Heart right ventricle (tissue), 16 donors: ENCODE measurements at regions not wholly inside any gene's neighbourhood (a gene's known extent, or its start where the extent isn't known, plus 50 kb on each side); places are given as distances from the start of the nearest gene placed in this dataset.
"Not testable (repeated sequence)": the region's sequence is repeated elsewhere in the genome, so short reads cannot be mapped to it uniquely, and the experiment has no call there.

Source experiments
- ATAC-seq, 8 donors: fragments of 200-7000 bp; cut with Tn5 transposase; one replicate each; pipeline ENCODE4 v1.9.1; 2020; ENCODE audit warnings: mild to moderate bottlenecking in 8 of 8, moderate library complexity in 8 of 8, moderate number of reproducible peaks in 1 of 8
- DNase-seq, 2 donors: peaks; one replicate each; pipeline ENCODE4 v3.0.0-alpha.2; 2020
- H3K27ac ChIP-seq, 10 donors: fragments of 200-600 bp; sonication (generic) in 2 of 10; one replicate each; pipeline versions ENCODE4 v1.5.0 to v1.8.0; 2020 to 2022; ENCODE audit warnings: mild to moderate bottlenecking in 3 of 10
- H3K27me3 ChIP-seq, 7 donors: fragments of 200-600 bp; one replicate each; pipeline ENCODE4 v1.8.0; 2021 to 2022; ENCODE audit warnings: mild to moderate bottlenecking in 2 of 7
- H3K36me3 ChIP-seq, 9 donors: fragments of 200-600 bp; sonication (generic) in 1 of 9; one replicate each; pipeline versions ENCODE4 v1.5.0 to v1.8.0; 2020 to 2022; ENCODE audit warnings: mild to moderate bottlenecking in 2 of 9
- H3K4me1 ChIP-seq, 9 donors: fragments of 200-600 bp; sonication (generic) in 1 of 9; one replicate each; pipeline versions ENCODE4 v1.5.0 to v1.8.0; 2020 to 2022; ENCODE audit warnings: mild to moderate bottlenecking in 4 of 9
- H3K4me3 ChIP-seq, 10 donors: fragments of 200-600 bp; sonication (generic) in 2 of 10; one replicate each; pipeline versions ENCODE4 v1.5.0 to v1.8.0; 2020 to 2022; ENCODE audit warnings: mild to moderate bottlenecking in 7 of 10, moderate library complexity in 2 of 10
- H3K9me3 ChIP-seq, 11 donors: fragments of 200-600 bp in 10 of 11; sonication (generic) in 2 of 11; one replicate each; pipeline versions ENCODE4 v1.5.0 to v1.8.0; 2013 to 2022; ENCODE audit warnings: mild to moderate bottlenecking in 2 of 11, control low read depth in 1 of 11, moderate library complexity in 1 of 11
- CTCF ChIP-seq, 9 donors: fragments of 200-600 bp; sonication (generic) in 2 of 9; IDR thresholded peaks; one replicate each; pipeline versions ENCODE4 v1.5.0 to v1.8.0; 2021 to 2022; ENCODE audit warnings: antibody characterized with exemption in 9 of 9, mild to moderate bottlenecking in 5 of 9, moderate library complexity in 1 of 9
- WGBS, 2 donors: extraction: QIAGEN DNeasy Blood & Tissue Kit; methylation state at CpG; one replicate each; pipeline ENCODE4 v1.1.7; 2013; ENCODE audit warnings: inconsistent platforms in 1 of 2; 5-methylcytosine and 5-hydroxymethylcytosine counted together
- intact Hi-C, 10 donors: fragments of 100-400 bp; cut with DNase I; formaldehyde crosslinking; loops; one replicate each; pipeline versions ENCODE4 v1.11.1 to v1.14.2; 2022
- donor health status: Arrhythmogenic right ventricular cardiomyopathy.
- donor health status: ischemic (EF 13 %, LVEDD 7.1; RV severe dilation, severe dysfunction).
- donor health status: healthy with polysubstance abuse.
- donor health status: DM: no; HTN: yes; CAD: no.
- donor health status: DM: no; HTN: no; CAD: no.
- donor health status: ischemic (EF 25% LVEDD 6.9; RV normal size, moderate dysfunction).
- donor health status: ischemic (EF 25% LVEDD 5.7; RV mildly dilated, moderate dysfunction).
- donor health status: healthy.
- donor health status: DM: yes; HTN: yes; CAD: no.
- donor health status: Ischemic cardiomyopathy.
- donor health status: ischemic (EF 35%, LVEDD 5.7; RV mildly dilated, moderate dysfunction).
- donor health status: nonischemic (EF 11% LVEDD 7.7; RV severe dilation, severe dysfunction).
- donor health status: DM: yes; HTN: yes; CAD: no.
- donor health status: PGD.
- donor health status: ischemic (EF 29% LVEDD 5.4; RV normal size, mild dysfunction).
- donor health status: nonischemic (EF 23%, LVEDD 6.1; RV moderate dilation, normal function).

DNA sequence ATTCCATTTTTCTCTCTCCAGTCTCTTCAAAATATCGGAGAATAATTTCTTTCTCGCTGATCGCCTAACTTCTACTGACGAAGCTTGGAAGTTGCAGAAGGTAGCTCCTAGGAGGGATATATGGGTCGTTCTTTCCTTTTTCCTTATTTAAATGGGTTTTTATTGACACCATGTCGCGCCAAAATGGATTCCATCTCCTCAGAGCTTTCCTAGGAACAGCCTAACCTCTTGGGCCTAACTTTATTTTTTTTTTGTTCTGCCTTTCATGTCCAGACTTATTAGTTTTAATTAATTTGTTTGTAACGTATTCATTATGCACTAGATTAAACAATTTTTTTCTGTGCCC, 92.0 kb upstream of the XIST start:
- no peak for TF ChIP-seq CTCF (IDR thresholded peaks at IDR 0.05)
- no peaks in the 10 kb centered on the region for H3K9me3 ChIP-seq
- intact Hi-C loops = loop anchor here in 2 of 10 donors (5.0 to 10.0 kb wide), 2 partner anchors 90 to 92 kb away; partner anchors contain the start of gene XIST (in 2 of the 2)
- peak overlapping the region; percentile 42 to 85 (median 72) for H3K4me3 ChIP-seq
- ATAC-seq = peak in 5 of 8 donors; percentile 6 to 48 (median 18)
- 0% methylated on average over 8 of the region's 8 CpGs for WGBS, 2 donors
- H3K27me3 ChIP-seq = no peaks in the 10 kb centered on the region
- H3K27ac ChIP-seq = peak overlapping the region in 9 of 10 donors; percentile 59 to 94 (median 82)
- DNase-seq = no peak
- H3K36me3 ChIP-seq = peaks cover 0 to 30% (median 0%) of the 10 kb centered on the region in 9 donors
- H3K4me1 ChIP-seq = peaks cover 0 to 33% (median 9%) of the 10 kb centered on the region in 9 donors

DNA sequence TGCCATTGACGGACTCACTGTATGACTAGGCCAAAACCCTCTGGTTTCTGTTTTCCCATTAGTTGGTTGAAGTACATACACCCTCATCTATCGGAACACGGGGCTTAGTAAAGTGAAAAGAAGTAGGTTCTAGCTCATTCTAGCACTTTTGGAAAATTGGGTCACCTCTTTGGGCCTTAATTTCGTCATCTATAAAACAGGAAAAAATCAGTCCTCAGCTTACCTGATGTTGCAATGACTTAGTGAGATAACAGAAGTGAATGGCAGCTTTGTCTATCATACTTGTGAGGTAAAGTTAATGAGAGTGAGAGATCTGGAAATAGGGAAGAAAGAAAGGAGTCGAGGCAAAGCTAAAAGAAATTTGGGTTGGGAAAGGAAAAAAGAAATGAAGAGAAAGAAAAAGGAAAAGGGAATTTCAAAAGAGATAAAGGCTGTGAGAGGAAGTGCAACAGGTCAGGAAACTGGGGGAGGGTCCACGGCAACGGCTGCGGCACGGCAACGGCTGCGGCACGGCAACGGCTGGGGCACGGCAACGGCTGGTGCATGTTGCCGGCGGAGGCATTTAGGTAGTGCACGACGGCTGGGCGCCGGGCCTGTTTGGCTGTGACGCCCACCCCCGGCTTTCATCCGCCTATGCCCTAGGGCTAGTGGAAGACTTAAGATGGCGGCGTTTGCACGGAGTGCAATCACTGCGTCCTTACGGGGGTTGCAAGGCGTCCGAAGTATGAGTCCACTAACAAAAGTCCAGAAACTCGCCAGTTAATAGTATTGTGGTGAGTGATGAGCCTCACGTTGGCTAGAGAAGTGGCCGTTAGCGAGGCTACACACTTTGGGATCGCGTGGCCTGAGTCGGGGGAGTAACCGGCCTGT, 91.4 kb upstream of the XIST start:
- DNase-seq = peak; percentile 79 to 82
- peaks cover 0 to 24% (median 0%) of the 10 kb centered on the region in 9 donors for H3K36me3 ChIP-seq
- no peak for TF ChIP-seq CTCF (IDR thresholded peaks at IDR 0.05)
- intact Hi-C loops = loop anchor here in 2 of 10 donors (5.0 to 10.0 kb wide), 2 partner anchors 89 to 92 kb away; partner anchors contain the start of gene XIST (in 2 of the 2)
- no peaks in the 10 kb centered on the region for H3K9me3 ChIP-seq
- no peaks in the 10 kb centered on the region for H3K27me3 ChIP-seq
- peak overlapping the region in 9 of 10 donors; percentile 59 to 94 (median 82) for H3K27ac ChIP-seq
- peaks cover 0 to 33% (median 9%) of the 10 kb centered on the region in 9 donors for H3K4me1 ChIP-seq
- H3K4me3 ChIP-seq = peak overlapping the region; percentile 42 to 85 (median 72)
- peak; percentile 98 to 100 (median 100) for ATAC-seq
- WGBS, 2 donors = 7% methylated on average over 36 to 39 of the region's 39 CpGs

DNA sequence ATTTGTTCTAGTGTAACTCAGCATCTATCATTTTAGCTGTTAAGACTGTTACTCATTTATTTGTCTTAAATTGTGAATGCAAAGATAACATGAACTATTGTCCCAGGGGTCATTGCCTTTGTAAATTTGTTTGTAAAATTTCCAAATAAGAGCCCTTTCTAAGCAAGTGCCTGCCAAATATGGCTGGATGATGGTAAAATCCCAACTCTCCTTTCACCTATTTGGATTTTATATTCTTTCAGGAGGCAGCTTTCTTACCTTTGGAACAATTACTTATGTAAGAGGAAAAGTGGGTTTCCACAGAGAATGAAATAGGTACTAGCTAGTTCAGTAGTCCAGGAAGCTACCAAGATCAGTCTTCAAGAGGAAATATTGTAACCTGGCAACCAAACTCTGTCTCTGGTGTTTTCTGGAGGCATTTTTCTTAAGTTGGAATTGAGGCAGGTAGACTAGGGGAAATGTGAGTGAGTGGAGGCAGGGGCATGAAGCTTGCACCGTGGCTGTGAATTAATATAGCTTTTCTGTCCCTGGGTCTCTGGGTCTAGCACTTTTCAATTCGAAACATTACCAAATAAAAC, 88.5 kb upstream of the XIST start:
- ATAC-seq = no peak
- no peak for TF ChIP-seq CTCF (IDR thresholded peaks at IDR 0.05)
- no peak for DNase-seq
- Histone ChIP-seq H3K27me3 (no peaks in the 10 kb centered on the region), H3K27ac (no peak overlapping the region), H3K4me1 (peaks cover 0 to 21% (median 7%) of the 10 kb centered on the region in 9 donors), H3K4me3 (no peak overlapping the region), H3K9me3 (no peaks in the 10 kb centered on the region), H3K36me3 (no peaks in the 10 kb centered on the region)
- WGBS, 2 donors = 86 to 91% methylated on average over 2 of the region's 2 CpGs
- intact Hi-C loops = loop anchor here in 2 of 10 donors (5.0 to 10.0 kb wide), 2 partner anchors 86 to 89 kb away; partner anchors contain the start of gene XIST (in 2 of the 2)

DNA sequence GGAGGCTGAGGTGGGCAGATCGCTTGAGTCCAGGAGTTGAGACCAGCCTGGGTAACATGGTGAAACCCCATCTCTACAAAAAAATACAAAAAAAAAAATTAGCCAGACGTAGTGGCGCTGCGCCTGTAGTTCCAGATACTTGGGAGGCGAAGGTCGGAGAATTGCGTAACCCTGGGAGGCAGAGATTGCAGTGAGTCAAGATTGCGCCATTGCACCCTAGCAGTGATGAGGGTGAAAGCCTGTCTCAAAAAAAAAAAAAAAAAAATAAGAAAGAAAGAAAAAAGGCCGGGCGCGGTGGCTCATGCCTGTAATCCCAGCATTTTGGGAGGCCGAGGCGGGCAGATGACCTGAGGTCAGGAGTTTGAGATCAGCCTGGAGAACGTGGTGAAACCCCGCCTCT, 85.3 kb upstream of the XIST start:
- H3K4me3 ChIP-seq, DNase-seq, H3K4me1 ChIP-seq, H3K27ac ChIP-seq, H3K9me3 ChIP-seq, ATAC-seq, intact Hi-C loops, H3K36me3 ChIP-seq: not testable (repeated sequence)
- peaks cover 0 to 19% (median 0%) of the 10 kb centered on the region in 7 donors for H3K27me3 ChIP-seq
- 85 to 99% methylated on average over 15 of the region's 15 CpGs for WGBS, 2 donors
